NCI-H1930 (cell line): ENCODE measurements at regions not wholly inside any gene's neighbourhood (a gene's known extent, or its start where the extent isn't known, plus 50 kb on each side); places are given as distances from the start of the nearest gene placed in this dataset.
"Not testable (repeated sequence)": the region's sequence is repeated elsewhere in the genome, so short reads cannot be mapped to it uniquely, and the experiment has no call there.

Source experiments
- DNase-seq, 2 experiments: peaks; one replicate each; lab custom pipeline; 2025; lab: John Stamatoyannopoulos, UW

- DNase-seq = no peak
Measured at GRCh38 chr7:23887660-23888059, 177.6 kb downstream of the STK31 start.

DNA sequence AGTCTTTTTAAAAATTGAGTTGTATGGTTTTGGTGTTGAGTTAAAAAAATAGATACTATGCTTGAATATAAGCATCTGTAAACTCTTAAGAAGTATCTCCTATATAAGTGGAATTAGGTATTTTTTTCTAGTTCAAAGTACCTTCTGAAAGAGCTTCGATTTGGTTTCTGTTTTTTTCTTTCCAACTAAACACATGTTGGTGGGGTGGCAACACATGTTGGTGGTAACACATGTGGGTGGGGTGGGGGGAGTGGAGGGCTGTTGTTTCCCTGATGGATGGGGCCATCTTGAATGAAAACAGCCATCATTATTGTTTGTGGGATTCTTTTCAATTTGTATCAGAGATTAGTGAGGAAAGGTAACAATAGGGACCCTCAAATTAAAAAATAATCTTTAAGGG lies 178.9 kb downstream of the STK31 start:
- DNase-seq = no peak

- DNase-seq = no peak
Measured at GRCh38 chr7:23889566-23889965, 179.5 kb downstream of the STK31 start.

DNA sequence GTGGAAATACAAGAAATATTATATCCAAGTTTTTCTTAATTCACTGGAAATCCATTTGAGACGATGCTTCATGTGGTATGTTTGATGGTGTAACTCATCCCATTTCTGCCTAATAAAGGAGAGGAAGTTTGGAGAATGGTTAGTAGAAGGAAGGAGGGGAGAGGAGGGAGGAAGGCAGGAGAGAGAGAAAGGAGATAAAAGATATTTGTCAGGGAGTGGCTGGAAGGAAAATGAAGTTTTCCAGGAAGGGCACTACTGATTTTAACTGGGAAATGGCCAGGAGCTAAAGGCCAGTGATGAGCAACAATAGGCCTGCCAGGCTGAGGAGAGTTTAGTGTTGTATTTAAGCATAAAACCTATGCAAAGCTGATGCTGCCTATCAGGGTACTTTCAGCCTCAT lies 182.0 kb downstream of the STK31 start:
- DNase-seq = no peak

GRCh38 chr7:23893176-23893941 lies 183.3 kb downstream of the STK31 start:
- DNase-seq = no peak

- DNase-seq = no peak
Measured at GRCh38 chr7:23893942-23894891, 184.2 kb downstream of the STK31 start.

DNA sequence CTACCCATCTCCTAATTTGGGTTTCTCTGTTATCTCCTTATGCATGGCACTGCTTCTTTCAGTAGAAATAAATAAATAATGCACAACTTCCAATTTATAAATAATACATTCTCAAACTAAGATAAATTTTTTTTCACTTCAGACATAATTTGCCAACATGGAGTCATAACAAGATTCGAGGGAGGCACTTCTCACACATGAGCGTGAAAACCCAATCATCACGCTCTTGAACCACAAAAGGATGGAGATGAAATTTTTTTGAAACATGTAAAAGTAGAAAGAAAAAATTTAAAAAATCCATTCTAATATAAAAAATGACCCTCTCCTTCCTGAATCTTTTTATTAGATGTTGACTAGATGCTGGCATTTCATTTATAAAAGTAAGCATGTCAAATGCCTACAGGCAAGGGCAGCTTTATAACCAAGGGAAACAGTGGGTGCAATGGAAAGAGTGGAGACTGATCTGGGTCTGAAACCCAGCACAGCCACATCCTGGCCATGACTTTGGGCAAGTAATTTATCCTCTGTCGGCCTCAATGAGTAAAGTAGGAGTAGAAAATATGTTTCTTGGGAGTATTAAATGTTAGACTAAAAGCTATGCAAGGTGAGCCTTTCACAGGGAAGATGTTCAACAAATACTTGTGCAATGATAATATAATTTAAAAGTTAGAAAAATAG lies 185.0 kb downstream of the STK31 start:
- DNase-seq = no peak

- no peak for DNase-seq
Measured at GRCh38 chr7:23895666-23896096, 185.7 kb downstream of the STK31 start.

DNA sequence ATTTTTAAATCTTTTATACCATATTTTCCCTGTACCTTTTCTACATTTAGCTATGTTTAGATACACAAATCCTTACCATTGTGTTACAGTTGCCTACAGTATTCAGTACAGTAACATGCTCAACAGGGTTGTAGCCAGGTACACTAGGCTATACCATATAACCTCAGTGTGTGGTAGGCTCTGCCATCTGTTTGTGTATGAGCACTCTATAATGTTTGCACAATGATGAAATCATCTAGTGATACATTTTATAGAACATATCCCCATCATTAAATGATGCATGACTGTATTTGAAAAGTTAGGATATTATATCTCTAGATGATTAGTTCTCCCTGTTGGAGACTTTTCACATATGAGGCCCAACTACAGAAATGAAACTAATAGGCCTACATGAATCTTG lies 188.6 kb downstream of the STK31 start:
- no peak for DNase-seq

- DNase-seq = not testable (repeated sequence)
Measured at GRCh38 chr7:23904901-23905300, 194.9 kb downstream of the STK31 start.

DNA sequence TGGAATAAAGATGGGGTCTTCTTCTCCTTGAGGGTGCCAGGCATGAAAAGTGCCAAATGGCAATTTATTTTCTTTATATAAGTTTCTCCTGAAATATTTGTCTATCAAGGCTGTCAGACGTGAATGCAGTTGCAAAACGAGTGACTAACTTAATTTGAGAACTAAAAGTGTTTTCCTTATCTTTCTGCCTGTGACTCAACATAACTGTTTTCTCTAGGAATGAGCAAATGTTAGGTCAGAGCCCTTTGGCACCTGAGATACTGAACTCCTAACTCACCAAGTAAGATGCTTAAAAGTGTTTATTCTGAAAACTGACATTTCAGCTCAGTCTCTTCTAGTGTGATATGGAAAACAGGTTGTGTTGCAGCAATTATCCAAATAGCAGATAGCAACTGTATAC lies 197.0 kb downstream of the STK31 start:
- no peak for DNase-seq

GRCh38 chr7:23909426-23909825 lies 199.4 kb downstream of the STK31 start:
- DNase-seq = no peak

GRCh38 chr7:23912065-23912464 lies 202.0 kb downstream of the STK31 start:
- DNase-seq = no peak

GRCh38 chr7:23913016-23913415 lies 203.0 kb downstream of the STK31 start:
- no peak for DNase-seq

GRCh38 chr7:23915236-23915635 lies 205.2 kb downstream of the STK31 start:
- no peak for DNase-seq

DNA sequence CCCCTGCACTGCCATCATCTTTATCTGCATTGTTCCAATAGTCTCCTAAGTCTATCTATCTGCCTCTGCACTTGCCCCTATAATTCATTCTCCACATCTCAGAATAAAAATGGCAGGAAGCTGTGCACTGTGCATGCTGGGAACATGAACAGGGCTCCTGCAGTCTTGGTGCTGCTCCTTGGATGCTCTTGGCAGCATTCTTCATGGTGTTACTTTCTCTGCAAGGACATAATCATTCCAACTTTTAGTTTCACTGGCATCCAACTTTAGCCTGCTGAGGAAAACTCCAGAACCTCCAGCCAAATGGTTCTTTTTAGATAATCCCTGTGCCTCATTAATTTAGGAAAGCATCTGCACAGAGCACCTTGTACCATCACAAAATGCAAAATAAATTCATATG lies 208.3 kb downstream of the STK31 start:
- no peak for DNase-seq

DNA sequence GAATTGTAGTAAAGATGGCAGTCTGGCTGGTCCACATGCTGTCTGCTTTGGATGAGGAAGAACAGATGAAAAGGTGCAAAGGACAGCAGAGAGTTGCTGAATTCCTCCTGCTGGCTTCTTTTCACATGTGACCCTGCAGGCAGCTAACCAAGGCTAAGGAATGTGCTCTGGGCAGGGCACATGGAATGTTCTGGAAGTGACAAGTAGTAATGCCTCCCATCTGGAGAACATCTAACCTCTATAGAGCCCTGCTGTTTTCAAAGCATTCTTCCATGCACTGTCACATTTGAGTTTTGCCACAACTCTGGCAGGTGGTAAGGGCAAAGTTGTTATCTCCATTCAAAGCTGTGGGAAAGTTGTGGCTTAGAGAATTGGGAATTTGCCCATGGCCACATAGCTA lies 208.8 kb downstream of the STK31 start:
- no peak for DNase-seq

GRCh38 chr7:23925088-23925487 lies 215.1 kb downstream of the STK31 start:
- no peak for DNase-seq

GRCh38 chr7:23927709-23928417 lies 217.8 kb downstream of the STK31 start:
- no peak for DNase-seq

- no peak for DNase-seq
Measured at GRCh38 chr7:23928418-23928775, 218.4 kb downstream of the STK31 start.

- DNase-seq = no peak
Measured at GRCh38 chr7:23930312-23930711, 220.3 kb downstream of the STK31 start.

GRCh38 chr7:23931633-23932032 lies 221.6 kb downstream of the STK31 start:
- no peak for DNase-seq
